ENCODE measurements at regions not wholly inside any gene's neighbourhood (a gene's known extent, or its start where the extent isn't known, plus 50 kb on each side); places are given as distances from the start of the nearest gene placed in this dataset.
"Not testable (repeated sequence)": the region's sequence is repeated elsewhere in the genome, so short reads cannot be mapped to it uniquely, and the experiment has no call there.

- DNase-seq: no peak
Measured at GRCh38 chrX:555725-556666, 74.6 kb upstream of the SHOX start.

GRCh38 chrX:557601-558000 is 73.0 kb upstream of the SHOX start:
- not testable (repeated sequence) for DNase-seq

- DNase-seq: not testable (repeated sequence)
Measured at GRCh38 chrX:559282-559681, 71.3 kb upstream of the SHOX start.

GRCh38 chrX:567891-568290 is 62.7 kb upstream of the SHOX start:
- no peak for DNase-seq

GRCh38 chrX:568311-568710 is 62.3 kb upstream of the SHOX start:
- no peak for DNase-seq

GRCh38 chrX:572538-573124 is 58.0 kb upstream of the SHOX start:
- no peak for DNase-seq

- no peak for DNase-seq
Measured at GRCh38 chrX:574251-574650, 56.3 kb upstream of the SHOX start.

- no peak for DNase-seq
Measured at GRCh38 chrX:574830-575229, 55.8 kb upstream of the SHOX start.

GRCh38 chrX:576904-577560 is 53.6 kb upstream of the SHOX start:
- DNase-seq: no peak

- no peak for DNase-seq
Measured at GRCh38 chrX:578531-578930, 52.1 kb upstream of the SHOX start.

- no peak for DNase-seq
Measured at GRCh38 chrX:580030-580429, 50.6 kb upstream of the SHOX start.

Measured in activated CD4-positive, alpha-beta T cell treated with anti-CD3 and anti-CD28 coated beads, Interleukin-2, amount 50 U/mL, for 48 hours (primary cell).